ENCODE measurements at regions not wholly inside any gene's neighbourhood (a gene's known extent, or its start where the extent isn't known, plus 50 kb on each side); places are given as distances from the start of the nearest gene placed in this dataset.

- no peak for TF ChIP-seq EZH2 (IDR thresholded peaks at IDR 0.05)
- no peak for TF ChIP-seq FOXP2 (optimal IDR thresholded peaks at IDR 0.05; ENCODE audit: control extremely low read depth, extremely low read length, insufficient read depth)
- TF ChIP-seq POLR2AphosphoS5 (IDR thresholded peaks at IDR 0.05; ENCODE audit: borderline replicate concordance, low read depth, low read length) = no peak
Observed at GRCh38 chr4:179040259-179040658, 1598.0 kb upstream of the AGA start.
